ENCODE measurements at regions not wholly inside any gene's neighbourhood (a gene's known extent, or its start where the extent isn't known, plus 50 kb on each side); places are given as distances from the start of the nearest gene placed in this dataset.
"Not testable (repeated sequence)": the region's sequence is repeated elsewhere in the genome, so short reads cannot be mapped to it uniquely, and the experiment has no call there.

GRCh38 chr19:30263830-30264381 lies 108.3 kb upstream of the ZNF536 start:
- Histone ChIP-seq H3K9me3 (no peaks in the 10 kb centered on the region), H3K4me3 (no peak overlapping the region), H3K36me3 (no peaks in the 10 kb centered on the region), H3K27ac (no peak overlapping the region), H3K4me1 (no peaks in the 10 kb centered on the region), H3K27me3 (peaks cover 53% of the 10 kb centered on the region)
- no peak for TF ChIP-seq EP300 (IDR thresholded peaks at IDR 0.05)
- no peak for TF ChIP-seq POLR2AphosphoS5 (IDR thresholded peaks at IDR 0.05)
- no peak for TF ChIP-seq CTCF (IDR thresholded peaks at IDR 0.05)
- TF ChIP-seq POLR2A (IDR thresholded peaks at IDR 0.05): no peak
- no peak for DNase-seq (ENCODE audit: low spot score in 2 of 2)
- WGBS: 35% methylated on average over 6 of the region's 6 CpGs

GRCh38 chr19:30265918-30266317 lies 106.3 kb upstream of the ZNF536 start:
- WGBS: 75% methylated on average over 2 of the region's 2 CpGs
- H3K36me3 ChIP-seq; H3K9me3 ChIP-seq; H3K4me3 ChIP-seq; H3K27ac ChIP-seq; DNase-seq (ENCODE audit: low spot score in 2 of 2); H3K4me1 ChIP-seq: not testable (repeated sequence)
- peaks cover 47% of the 10 kb centered on the region for H3K27me3 ChIP-seq

- TF ChIP-seq POLR2AphosphoS5 (IDR thresholded peaks at IDR 0.05) (no peak), POLR2A (IDR thresholded peaks at IDR 0.05) (no peak), CTCF (IDR thresholded peaks at IDR 0.05) (no peak), EP300 (IDR thresholded peaks at IDR 0.05) (no peak)
- 85% methylated on average over 6 of the region's 6 CpGs for WGBS
- H3K4me3 ChIP-seq: no peak overlapping the region
- peaks cover 47% of the 10 kb centered on the region for H3K27me3 ChIP-seq
- no peaks in the 10 kb centered on the region for H3K4me1 ChIP-seq
- H3K36me3 ChIP-seq: no peaks in the 10 kb centered on the region
- H3K9me3 ChIP-seq: no peaks in the 10 kb centered on the region
- no peak for DNase-seq (ENCODE audit: low spot score in 2 of 2)
- no peak overlapping the region for H3K27ac ChIP-seq
Observed at GRCh38 chr19:30266687-30267086, 105.5 kb upstream of the ZNF536 start.

- Histone ChIP-seq H3K36me3 (no peaks in the 10 kb centered on the region), H3K27me3 (peaks cover 44% of the 10 kb centered on the region), H3K4me3 (no peak overlapping the region), H3K9me3 (peaks cover under 1% of the 10 kb centered on the region), H3K4me1 (no peaks in the 10 kb centered on the region), H3K27ac (no peak overlapping the region)
- WGBS: 61% methylated on average over 3 of the region's 3 CpGs
- DNase-seq (ENCODE audit: low spot score in 2 of 2): no peak
- TF ChIP-seq EP300 (IDR thresholded peaks at IDR 0.05): no peak
- TF ChIP-seq CTCF (IDR thresholded peaks at IDR 0.05): no peak
- no peak for TF ChIP-seq POLR2A (IDR thresholded peaks at IDR 0.05)
- no peak for TF ChIP-seq POLR2AphosphoS5 (IDR thresholded peaks at IDR 0.05)
Observed at GRCh38 chr19:30267332-30267731, 104.9 kb upstream of the ZNF536 start.

GRCh38 chr19:30268601-30269000 lies 103.6 kb upstream of the ZNF536 start:
- DNase-seq (ENCODE audit: low spot score in 2 of 2): no peak
- Histone ChIP-seq H3K27me3 (peaks cover 35% of the 10 kb centered on the region), H3K4me3 (no peak overlapping the region), H3K36me3 (no peaks in the 10 kb centered on the region), H3K4me1 (no peaks in the 10 kb centered on the region), H3K27ac (no peak overlapping the region), H3K9me3 (peaks cover 7% of the 10 kb centered on the region)
- TF ChIP-seq POLR2AphosphoS5 (IDR thresholded peaks at IDR 0.05) (no peak), EP300 (IDR thresholded peaks at IDR 0.05) (no peak), POLR2A (IDR thresholded peaks at IDR 0.05) (no peak), CTCF (IDR thresholded peaks at IDR 0.05) (no peak)
- WGBS: 54% methylated on average over 9 of the region's 9 CpGs

GRCh38 chr19:30269638-30270037 lies 102.5 kb upstream of the ZNF536 start:
- WGBS: 75% methylated on average over 9 of the region's 9 CpGs
- no peak for TF ChIP-seq CTCF (IDR thresholded peaks at IDR 0.05)
- no peak for TF ChIP-seq EP300 (IDR thresholded peaks at IDR 0.05)
- TF ChIP-seq POLR2A (IDR thresholded peaks at IDR 0.05): no peak
- no peak for TF ChIP-seq POLR2AphosphoS5 (IDR thresholded peaks at IDR 0.05)
- H3K27me3 ChIP-seq: peaks cover 35% of the 10 kb centered on the region
- H3K27ac ChIP-seq: no peak overlapping the region
- DNase-seq (ENCODE audit: low spot score in 2 of 2): no peak
- H3K4me1 ChIP-seq: no peaks in the 10 kb centered on the region
- H3K4me3 ChIP-seq: no peak overlapping the region
- H3K36me3 ChIP-seq: no peaks in the 10 kb centered on the region
- peaks cover 7% of the 10 kb centered on the region for H3K9me3 ChIP-seq
